SH-SY5Y (cell line): ENCODE measurements at regions not wholly inside any gene's neighbourhood (a gene's known extent, or its start where the extent isn't known, plus 50 kb on each side); places are given as distances from the start of the nearest gene placed in this dataset.

Experiments used
- GATA2 ChIP-seq: IDR thresholded peaks from 2 replicates; pipeline ENCODE4 v1.6.1; 2011; ENCODE audit warnings: mild to moderate bottlenecking, low read depth, low read length
- GATA3 ChIP-seq: IDR thresholded peaks from 2 replicates; pipeline ENCODE4 v1.6.1; 2011; ENCODE audit warnings: low read depth, mild to moderate bottlenecking, low read length, moderate library complexity

GRCh38 chr18:10161315-10161714 is 247.5 kb downstream of the VAPA start:
- no peak for TF ChIP-seq GATA3
- no peak for TF ChIP-seq GATA2

- TF ChIP-seq GATA2 (no peak), GATA3 (no peak)
Measured at GRCh38 chr18:10162340-10162739, 248.5 kb downstream of the VAPA start.

GRCh38 chr18:10164271-10165071 is 250.7 kb downstream of the VAPA start:
- TF ChIP-seq GATA2 (no peak), GATA3 (no peak)

GRCh38 chr18:10166164-10166807 is 252.5 kb downstream of the VAPA start:
- TF ChIP-seq GATA3 (no peak), GATA2 (no peak)

- TF ChIP-seq GATA3, result no peak
- TF ChIP-seq GATA2, result no peak
Measured at GRCh38 chr18:10167759-10168158, 253.9 kb downstream of the VAPA start.

GRCh38 chr18:10168477-10168876 is 254.7 kb downstream of the VAPA start:
- TF ChIP-seq GATA2, result no peak
- TF ChIP-seq GATA3, result no peak

GRCh38 chr18:10169064-10169562 is 255.3 kb downstream of the VAPA start:
- no peak for TF ChIP-seq GATA3
- no peak; the same call in 1 of the 2 replicates for TF ChIP-seq GATA2

GRCh38 chr18:10169814-10170213 is 256.0 kb downstream of the VAPA start:
- TF ChIP-seq GATA3, result no peak
- no peak for TF ChIP-seq GATA2

- TF ChIP-seq GATA3, result no peak
- TF ChIP-seq GATA2, result no peak
Measured at GRCh38 chr18:10170375-10170774, 256.6 kb downstream of the VAPA start.

GRCh38 chr18:10182009-10182624 is 268.3 kb downstream of the VAPA start:
- TF ChIP-seq GATA3 (no peak), GATA2 (no peak)

- TF ChIP-seq GATA3 (no peak), GATA2 (no peak)
Measured at GRCh38 chr18:10184776-10185175, 269.7 kb upstream of the APCDD1 start.

GRCh38 chr18:10188971-10189810 is 265.2 kb upstream of the APCDD1 start:
- TF ChIP-seq GATA3 (no peak), GATA2 (no peak)

GRCh38 chr18:10190564-10190963 is 263.9 kb upstream of the APCDD1 start:
- TF ChIP-seq GATA2 (no peak), GATA3 (no peak)

- TF ChIP-seq GATA3, result no peak
- TF ChIP-seq GATA2, result no peak
Measured at GRCh38 chr18:10193444-10193843, 261.0 kb upstream of the APCDD1 start.
